Endothelial cell of hepatic sinusoid (primary cell): ENCODE measurements at regions not wholly inside any gene's neighbourhood (a gene's known extent, or its start where the extent isn't known, plus 50 kb on each side); places are given as distances from the start of the nearest gene placed in this dataset.
"Not testable (repeated sequence)": the region's sequence is repeated elsewhere in the genome, so short reads cannot be mapped to it uniquely, and the experiment has no call there.

Experiments
- in situ Hi-C: cut with HindIII; loops from 2 replicates; pipeline ENCODE4 v1.10.0; 2017; ENCODE audit warnings: low sequenced_read_pairs

GRCh38 chr3:70658513-70659310, 346.3 kb upstream of the MDFIC2 start:
- in situ Hi-C loops, result no loop called here

- in situ Hi-C loops, result no loop called here
Observed at GRCh38 chr3:70657454-70657853, 345.0 kb upstream of the MDFIC2 start.

- in situ Hi-C loops, result no loop called here
Observed at GRCh38 chr3:70647823-70648222, 335.4 kb upstream of the MDFIC2 start.

DNA sequence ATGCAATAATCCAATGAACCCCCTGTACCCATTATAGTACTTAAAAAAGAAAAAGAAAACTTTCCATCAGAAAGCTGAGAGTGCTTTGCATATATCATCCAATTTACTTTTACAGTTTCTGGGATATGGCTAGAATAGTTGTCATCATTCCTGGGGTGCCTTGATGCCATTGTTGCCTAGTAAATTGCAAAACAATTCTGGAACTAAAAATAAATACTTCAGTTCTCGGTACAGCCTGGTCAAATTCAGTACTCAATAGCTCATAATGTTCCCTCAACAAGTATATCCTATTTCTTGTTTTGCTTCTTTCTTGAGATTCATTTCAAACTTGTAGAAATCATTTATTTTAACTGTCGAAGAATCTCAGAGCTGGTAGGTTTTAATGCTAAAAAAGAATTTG, 334.7 kb upstream of the MDFIC2 start:
- in situ Hi-C loops, result no loop called here

DNA sequence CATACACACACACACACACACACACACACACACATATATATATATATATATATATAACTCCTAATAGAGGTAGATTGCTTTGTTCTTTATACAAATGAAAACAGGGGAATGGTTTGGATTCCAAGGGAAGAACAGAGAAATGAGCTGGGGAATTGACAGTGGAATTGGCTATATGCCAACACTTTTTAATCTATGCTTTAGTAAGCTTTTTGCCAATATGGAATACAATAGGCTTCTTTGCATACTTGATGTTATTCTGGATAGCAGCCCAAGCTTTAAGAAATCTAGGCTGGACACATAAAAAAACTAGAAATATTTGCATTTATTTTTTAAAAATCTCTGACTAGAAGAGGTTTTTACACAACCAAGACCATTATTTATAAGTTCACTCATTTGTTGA, 334.2 kb upstream of the MDFIC2 start:
- in situ Hi-C loops, result no loop called here

DNA sequence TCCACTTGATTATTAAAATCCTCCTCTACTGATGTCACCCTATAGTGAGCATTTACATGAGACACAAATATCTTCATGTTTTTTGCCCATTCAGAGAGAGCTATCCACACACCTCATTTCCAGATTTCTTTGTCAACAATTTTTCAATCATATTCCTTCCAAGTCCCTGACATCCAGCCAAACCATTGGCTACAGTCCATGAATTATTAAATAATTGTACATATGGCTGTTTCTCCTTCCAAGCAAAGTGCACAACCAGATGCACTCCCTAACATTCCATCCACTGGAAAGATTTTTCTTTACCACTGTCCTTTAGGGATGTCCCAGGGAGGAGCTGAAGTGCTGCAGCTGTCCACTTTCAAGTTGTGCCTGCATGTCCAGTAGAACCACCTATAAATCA, 328.0 kb upstream of the MDFIC2 start:
- in situ Hi-C loops, result no loop called here

DNA sequence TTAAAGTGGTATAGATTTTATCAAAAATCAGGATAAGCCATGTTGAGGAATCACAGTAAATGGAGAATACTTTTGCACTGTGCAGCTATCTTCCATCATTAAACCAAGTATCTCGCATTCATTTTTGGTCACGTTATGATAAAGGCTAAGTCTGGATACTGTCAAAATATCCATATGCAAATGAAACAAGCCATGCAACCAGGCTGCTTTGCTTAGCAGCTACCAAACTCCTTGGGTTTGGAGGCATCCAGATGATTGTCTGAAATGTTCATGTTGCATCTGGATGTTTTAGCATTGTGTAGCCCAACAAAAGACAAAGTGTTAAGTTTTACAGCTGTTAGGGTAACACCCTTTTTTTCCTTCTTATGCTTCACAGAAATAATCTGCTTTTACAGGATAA, 322.9 kb upstream of the MDFIC2 start:
- in situ Hi-C loops, result no loop called here

DNA sequence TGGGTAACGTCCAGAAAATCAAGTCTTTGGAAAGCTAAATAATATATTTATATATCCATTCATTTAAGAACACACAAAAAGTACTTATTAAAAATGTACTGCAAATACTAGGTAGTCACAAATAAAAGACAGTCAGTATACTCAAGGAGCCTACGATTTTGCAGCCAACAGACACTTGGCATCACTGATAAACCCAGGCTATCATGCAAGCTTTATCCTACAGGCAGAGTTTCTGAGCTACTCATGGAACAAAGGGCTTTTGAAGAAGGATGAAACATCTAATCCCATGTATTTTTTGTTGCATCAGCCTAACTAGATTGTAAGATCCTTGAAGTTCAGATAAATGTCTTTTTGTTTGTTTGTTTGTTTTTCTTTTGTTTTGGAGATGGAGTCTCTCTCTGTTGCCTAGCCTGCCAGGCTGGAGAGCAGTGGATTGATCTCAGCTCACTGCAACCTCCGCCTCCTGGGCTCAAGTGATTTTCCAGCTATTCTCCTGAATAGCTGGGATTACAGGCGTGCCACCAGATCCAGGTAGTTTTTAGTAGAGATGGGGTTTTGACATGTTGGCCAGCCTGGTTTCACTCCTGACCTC, 319.4 kb upstream of the MDFIC2 start:
- in situ Hi-C loops, result loop anchor here (5.0 kb wide), 1 partner anchor 40 kb away; no protein-coding TSS in a partner anchor

DNA sequence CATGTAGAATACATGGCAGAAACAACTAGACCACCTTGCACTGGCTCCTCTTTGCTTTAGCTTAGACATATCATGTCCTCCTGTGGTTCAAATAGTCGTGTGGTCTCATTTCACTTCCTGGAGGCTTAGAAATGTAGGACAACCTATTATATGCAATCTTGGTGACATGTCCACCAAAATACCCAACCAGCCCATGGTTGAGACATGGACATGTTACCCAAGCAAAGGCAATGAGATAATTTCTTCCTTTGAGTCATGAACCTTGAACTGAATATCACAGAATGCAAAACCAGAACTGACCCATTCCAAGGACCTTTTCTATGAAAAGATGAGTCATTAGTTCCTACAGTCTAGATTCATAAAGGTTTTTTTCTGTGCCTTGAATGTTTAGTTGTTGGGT, 309.0 kb upstream of the MDFIC2 start:
- in situ Hi-C loops, result no loop called here

DNA sequence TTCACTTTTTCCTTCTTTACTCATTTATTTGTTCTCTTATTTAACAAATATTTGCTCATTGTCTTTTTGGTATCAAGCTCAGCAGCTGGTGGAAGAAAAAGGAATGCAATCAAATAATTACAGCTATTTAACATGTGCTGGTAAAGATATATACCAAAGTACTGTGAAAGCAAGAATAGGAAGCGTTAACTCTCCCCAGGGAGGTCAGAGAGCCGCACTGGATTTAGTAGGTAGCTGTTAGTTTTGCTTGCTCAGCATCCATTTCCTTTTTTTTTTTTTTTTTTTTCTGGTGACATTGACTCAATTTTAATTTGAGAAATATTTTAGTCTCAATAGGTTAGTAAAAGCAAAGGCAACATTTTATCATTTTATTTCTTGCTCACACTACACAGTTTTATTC, 308.5 kb upstream of the MDFIC2 start:
- in situ Hi-C loops, result no loop called here

- in situ Hi-C loops, result no loop called here
Observed at GRCh38 chr3:70620367-70620766, 307.9 kb upstream of the MDFIC2 start.

GRCh38 chr3:70618151-70618550, 305.7 kb upstream of the MDFIC2 start:
- in situ Hi-C loops, result no loop called here

DNA sequence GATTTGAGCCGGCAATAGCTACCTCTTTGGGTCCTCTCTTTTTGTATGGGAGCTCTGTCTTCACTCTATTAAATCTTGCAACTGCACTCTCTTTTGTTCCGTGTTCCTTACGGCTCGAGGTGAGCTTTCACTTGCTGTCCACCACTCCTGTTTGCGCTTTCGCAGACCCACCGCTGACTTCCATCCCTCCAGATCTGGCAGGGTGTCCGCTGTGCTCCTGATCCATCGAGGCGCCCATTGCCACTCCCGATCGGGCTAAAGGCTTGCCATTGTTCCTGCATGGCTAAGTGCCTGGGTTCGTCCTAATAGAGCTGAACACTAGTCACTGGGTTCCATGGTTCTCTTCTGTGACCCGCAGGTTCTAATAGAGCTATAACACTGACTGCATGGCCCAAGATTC, 304.9 kb upstream of the MDFIC2 start:
- in situ Hi-C loops, result not testable (repeated sequence)

- in situ Hi-C loops, result no loop called here
Observed at GRCh38 chr3:70615286-70615685, 302.8 kb upstream of the MDFIC2 start.

DNA sequence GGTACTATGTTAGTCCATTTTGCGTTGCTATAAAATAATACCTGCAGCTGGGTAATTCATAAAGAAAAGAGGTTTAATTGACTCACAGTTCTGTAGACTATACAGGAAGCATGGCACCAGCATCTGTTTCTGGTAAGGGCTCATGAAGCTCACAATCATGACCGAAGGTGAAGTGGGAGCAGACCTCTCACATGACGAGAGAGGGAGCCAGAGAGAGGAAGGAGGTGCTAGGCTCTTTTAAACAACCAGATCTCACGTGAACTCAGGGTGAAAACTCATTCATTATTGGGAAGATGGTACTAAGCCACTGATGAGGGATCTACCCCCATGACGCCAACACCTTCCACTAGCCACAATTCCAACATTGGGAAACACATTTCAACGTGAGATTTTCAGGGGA, 301.7 kb upstream of the MDFIC2 start:
- in situ Hi-C loops, result no loop called here

- in situ Hi-C loops, result no loop called here
Observed at GRCh38 chr3:70612920-70613319, 300.5 kb upstream of the MDFIC2 start.

DNA sequence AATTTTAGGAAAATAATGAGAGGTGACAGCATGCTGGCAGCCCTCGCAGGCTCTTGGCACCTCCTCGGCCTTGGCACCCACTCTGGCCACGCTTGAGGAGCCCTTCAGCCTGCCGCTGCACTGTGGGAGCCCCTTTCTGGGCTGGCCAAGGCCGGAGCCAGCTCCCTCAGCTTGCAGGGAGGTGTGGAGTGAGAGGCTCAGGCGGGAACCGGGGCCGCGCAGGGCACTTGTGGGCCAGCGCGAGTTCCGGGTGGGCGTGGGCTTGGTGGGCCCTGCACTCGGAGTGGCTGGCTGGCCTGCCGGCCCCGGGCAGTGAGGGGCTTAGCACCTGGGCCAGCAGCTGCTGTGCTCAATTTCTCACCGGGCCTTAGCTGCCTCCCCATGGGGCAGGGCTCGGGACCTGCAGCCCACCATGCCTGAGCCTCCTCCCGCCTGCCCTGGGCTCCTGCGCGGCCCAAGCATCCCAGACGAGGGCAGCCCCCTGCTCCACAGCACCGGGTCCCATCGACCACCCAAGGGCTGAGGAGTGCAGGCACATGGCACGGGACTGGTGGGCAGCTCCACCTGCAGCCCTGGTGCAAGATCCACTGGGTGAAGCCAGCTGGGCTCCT, 299.3 kb upstream of the MDFIC2 start:
- in situ Hi-C loops, result not testable (repeated sequence)

DNA sequence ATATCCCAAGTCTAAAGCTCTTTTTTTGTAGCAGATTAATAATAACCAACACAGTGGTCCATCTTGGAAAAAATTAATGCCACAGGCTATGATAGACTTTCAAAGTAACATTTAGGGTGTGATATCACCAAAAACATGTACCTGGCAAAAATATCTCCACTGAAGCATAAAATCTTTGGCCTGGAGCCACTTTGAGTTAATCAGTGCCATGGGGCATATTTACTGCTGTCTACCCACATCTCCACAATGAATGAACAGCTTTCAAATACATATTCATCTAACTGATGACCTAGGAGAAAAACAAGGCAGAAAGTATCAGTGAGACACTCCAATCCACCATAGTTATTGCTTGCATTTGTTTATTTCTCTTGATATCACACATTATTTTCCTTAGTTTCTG, 296.0 kb upstream of the MDFIC2 start:
- in situ Hi-C loops, result no loop called here

GRCh38 chr3:70607469-70607868, 295.0 kb upstream of the MDFIC2 start:
- in situ Hi-C loops, result no loop called here

GRCh38 chr3:70606018-70606417, 293.6 kb upstream of the MDFIC2 start:
- in situ Hi-C loops, result no loop called here

DNA sequence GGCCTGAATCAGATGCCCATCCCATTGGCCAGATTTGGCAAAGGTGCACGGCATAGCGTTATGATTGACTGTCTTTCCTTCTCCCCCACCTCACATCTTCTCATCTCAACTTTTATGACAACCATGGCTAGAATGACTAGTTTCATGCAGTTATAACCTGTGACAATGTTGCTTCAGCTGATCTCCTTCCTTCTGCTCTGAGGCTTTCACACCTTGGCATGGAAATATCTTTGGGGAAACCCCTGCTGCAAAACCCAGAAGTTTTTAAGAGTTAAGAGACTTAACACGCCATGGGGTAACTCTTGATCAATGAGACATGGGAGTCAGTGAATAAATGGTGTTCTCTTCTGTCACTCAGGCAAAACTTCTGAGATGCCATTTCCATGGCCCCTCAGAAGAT, 290.7 kb upstream of the MDFIC2 start:
- in situ Hi-C loops, result no loop called here

GRCh38 chr3:70597312-70597711, 284.9 kb upstream of the MDFIC2 start:
- in situ Hi-C loops, result no loop called here
